WI38 (cell line): ENCODE measurements at regions not wholly inside any gene's neighbourhood (a gene's known extent, or its start where the extent isn't known, plus 50 kb on each side); places are given as distances from the start of the nearest gene placed in this dataset.

ENCODE experiments used
- H3K4me3 ChIP-seq: 2 replicates; pipeline ENCODE4 v1.5.1; 2011; ENCODE audit warnings: low read depth, mild to moderate bottlenecking, control low read depth, low read length
- CTCF ChIP-seq: IDR thresholded peaks from 2 replicates; pipeline ENCODE4 v1.5.1; 2012; ENCODE audit warnings: low read depth, mild to moderate bottlenecking, control low read depth, low read length

- no peak for TF ChIP-seq CTCF
- H3K4me3 ChIP-seq = no peak overlapping the region
Measured at GRCh38 chr7:136601772-136602171, 266.7 kb upstream of the CHRM2 start.

- TF ChIP-seq CTCF = no peak
- H3K4me3 ChIP-seq = no peak overlapping the region
Measured at GRCh38 chr7:136600475-136600874, 268.0 kb upstream of the CHRM2 start.

GRCh38 chr7:136594739-136595144 lies 273.7 kb upstream of the CHRM2 start:
- no peak for TF ChIP-seq CTCF
- no peak overlapping the region for H3K4me3 ChIP-seq

GRCh38 chr7:136588216-136588615 lies 280.2 kb upstream of the CHRM2 start:
- no peak overlapping the region for H3K4me3 ChIP-seq
- TF ChIP-seq CTCF = no peak

GRCh38 chr7:136585954-136586670 lies 282.3 kb upstream of the CHRM2 start:
- no peak for TF ChIP-seq CTCF
- no peak overlapping the region for H3K4me3 ChIP-seq

- H3K4me3 ChIP-seq = no peak overlapping the region
- TF ChIP-seq CTCF = no peak
Measured at GRCh38 chr7:136566491-136566890, 302.0 kb upstream of the CHRM2 start.

GRCh38 chr7:136555933-136556332 lies 312.5 kb upstream of the CHRM2 start:
- H3K4me3 ChIP-seq = no peak overlapping the region
- TF ChIP-seq CTCF = no peak
